Transverse colon (tissue), 3 donors: ENCODE measurements at regions not wholly inside any gene's neighbourhood (a gene's known extent, or its start where the extent isn't known, plus 50 kb on each side); places are given as distances from the start of the nearest gene placed in this dataset.

ENCODE experiments used
- EP300 ChIP-seq: sonication (generic); formaldehyde crosslinking; IDR thresholded peaks from one replicate; pipeline ENCODE4 v1.6.1; 2017; ENCODE audit warnings: antibody characterized with exemption, low read depth
- POLR2A ChIP-seq: fragments of 450-650 bp; IDR thresholded peaks from one replicate; pipeline ENCODE4 v1.6.1; 2016; ENCODE audit warnings: antibody characterized with exemption, mild to moderate bottlenecking, moderate library complexity
- TF ChIP-seq, protein P1 (sequence below), 5 experiments: fragments of 200-600 bp in 3 of 5; fragments of 450-650 bp in 2 of 5; sonication (generic) in 3 of 5; IDR thresholded peaks; 1 replicate in 2 of 5; 2 replicates in 3 of 5; pipeline ENCODE4 v1.5.1; 2016 to 2017; ENCODE audit warnings: antibody characterized with exemption in 5 of 5, inconsistent platforms in 3 of 5, mild to moderate bottlenecking in 2 of 5, moderate library complexity in 1 of 5

DNA sequence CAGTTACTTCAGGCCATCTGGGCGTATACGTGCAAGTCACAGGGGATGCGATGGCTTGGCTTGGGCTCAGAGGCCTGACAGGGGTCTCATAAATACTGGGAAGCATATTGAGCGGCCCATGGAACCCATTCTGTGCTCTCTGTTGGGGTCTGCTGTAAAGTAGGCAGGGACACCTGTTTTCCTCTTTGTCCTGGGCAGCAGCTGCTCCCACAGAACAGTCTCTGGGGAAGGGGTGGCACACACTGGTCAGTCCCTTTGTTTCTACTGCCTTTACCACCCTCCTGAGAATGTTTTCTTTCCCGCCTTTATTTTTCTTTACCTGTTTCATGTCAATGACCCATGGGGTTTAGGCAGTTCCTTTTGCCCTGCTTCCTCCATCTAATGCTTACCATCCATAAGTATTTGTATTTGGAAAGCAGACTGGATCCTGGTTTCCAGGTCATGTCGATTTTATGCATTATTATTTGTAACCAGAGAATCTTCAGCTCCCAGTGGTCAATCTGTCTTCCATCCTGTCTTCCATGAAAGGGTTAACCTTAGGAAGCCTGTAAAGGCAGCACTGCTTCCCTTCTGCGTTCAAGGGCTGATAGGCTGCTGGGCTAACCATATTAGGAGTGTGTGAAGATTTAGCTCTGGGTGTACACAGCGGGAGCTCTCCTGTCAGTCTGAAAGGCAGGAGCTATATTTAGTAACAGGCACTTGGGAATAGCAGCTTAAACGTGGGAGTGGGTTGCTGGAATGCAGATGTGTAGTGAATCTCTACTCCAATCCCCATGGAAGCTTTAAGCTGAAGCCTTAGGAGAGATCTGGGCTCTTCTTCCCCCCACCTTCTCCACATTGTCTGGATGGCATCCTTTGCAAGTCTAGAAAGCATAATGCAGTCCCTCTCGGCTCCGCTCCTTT, 124.0 kb downstream of the DYRK2 start:
- TF ChIP-seq POLR2A (no peak), EP300 (no peak)
- TF ChIP-seq, protein P1, sequence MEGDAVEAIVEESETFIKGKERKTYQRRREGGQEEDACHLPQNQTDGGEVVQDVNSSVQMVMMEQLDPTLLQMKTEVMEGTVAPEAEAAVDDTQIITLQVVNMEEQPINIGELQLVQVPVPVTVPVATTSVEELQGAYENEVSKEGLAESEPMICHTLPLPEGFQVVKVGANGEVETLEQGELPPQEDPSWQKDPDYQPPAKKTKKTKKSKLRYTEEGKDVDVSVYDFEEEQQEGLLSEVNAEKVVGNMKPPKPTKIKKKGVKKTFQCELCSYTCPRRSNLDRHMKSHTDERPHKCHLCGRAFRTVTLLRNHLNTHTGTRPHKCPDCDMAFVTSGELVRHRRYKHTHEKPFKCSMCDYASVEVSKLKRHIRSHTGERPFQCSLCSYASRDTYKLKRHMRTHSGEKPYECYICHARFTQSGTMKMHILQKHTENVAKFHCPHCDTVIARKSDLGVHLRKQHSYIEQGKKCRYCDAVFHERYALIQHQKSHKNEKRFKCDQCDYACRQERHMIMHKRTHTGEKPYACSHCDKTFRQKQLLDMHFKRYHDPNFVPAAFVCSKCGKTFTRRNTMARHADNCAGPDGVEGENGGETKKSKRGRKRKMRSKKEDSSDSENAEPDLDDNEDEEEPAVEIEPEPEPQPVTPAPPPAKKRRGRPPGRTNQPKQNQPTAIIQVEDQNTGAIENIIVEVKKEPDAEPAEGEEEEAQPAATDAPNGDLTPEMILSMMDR (IDR thresholded peaks at IDR 0.05): no peak
